GM12875 (cell line): ENCODE measurements at regions not wholly inside any gene's neighbourhood (a gene's known extent, or its start where the extent isn't known, plus 50 kb on each side); places are given as distances from the start of the nearest gene placed in this dataset.

ENCODE experiments used
- H3K4me3 ChIP-seq: one replicate; pipeline ENCODE4 v1.5.1; 2011; ENCODE audit warnings: low read depth, low read length, control low read depth
- CTCF ChIP-seq: IDR thresholded peaks from 2 replicates; pipeline ENCODE4 v1.5.1; 2011; ENCODE audit warnings: low read depth, mild to moderate bottlenecking, control low read depth, inconsistent platforms, low read length, moderate library complexity, borderline replicate concordance; ENCODE audit not compliant: insufficient read depth

DNA sequence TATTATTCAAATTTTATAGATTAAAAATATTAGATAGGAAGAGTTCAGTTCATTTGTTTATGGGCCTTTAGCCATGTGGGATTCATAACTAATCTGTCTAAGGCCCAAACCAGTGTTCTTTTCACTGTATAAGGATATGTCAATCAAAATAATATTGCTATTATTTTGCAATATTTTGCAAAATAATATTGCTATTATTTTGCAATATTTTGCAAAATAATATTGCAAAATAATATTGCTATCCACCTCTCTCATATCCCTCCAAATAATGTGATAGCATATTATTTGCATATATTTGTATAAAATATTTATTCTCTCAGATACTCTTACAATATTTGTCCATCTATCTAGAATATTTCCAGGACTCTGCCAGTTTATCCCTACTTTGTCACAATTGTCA lies 595.3 kb upstream of the PTCHD4 start:
- H3K4me3 ChIP-seq = no peak overlapping the region
- TF ChIP-seq CTCF = no peak

- TF ChIP-seq CTCF = no peak
- no peak overlapping the region for H3K4me3 ChIP-seq
Observed at GRCh38 chr6:48701572-48701971, 590.6 kb upstream of the PTCHD4 start.

GRCh38 chr6:48695872-48696271 lies 584.9 kb upstream of the PTCHD4 start:
- no peak for TF ChIP-seq CTCF
- no peak overlapping the region for H3K4me3 ChIP-seq

GRCh38 chr6:48691420-48691819 lies 580.4 kb upstream of the PTCHD4 start:
- TF ChIP-seq CTCF = no peak
- H3K4me3 ChIP-seq = no peak overlapping the region

- TF ChIP-seq CTCF = no peak
- no peak overlapping the region for H3K4me3 ChIP-seq
Observed at GRCh38 chr6:48689498-48689897, 578.5 kb upstream of the PTCHD4 start.

- no peak for TF ChIP-seq CTCF
- H3K4me3 ChIP-seq = no peak overlapping the region
Observed at GRCh38 chr6:48678390-48678789, 567.4 kb upstream of the PTCHD4 start.

GRCh38 chr6:48671505-48671904 lies 560.5 kb upstream of the PTCHD4 start:
- TF ChIP-seq CTCF = no peak
- no peak overlapping the region for H3K4me3 ChIP-seq
